GM18870 (cell line): ENCODE measurements at regions not wholly inside any gene's neighbourhood (a gene's known extent, or its start where the extent isn't known, plus 50 kb on each side); places are given as distances from the start of the nearest gene placed in this dataset.
"Not testable (repeated sequence)": the region's sequence is repeated elsewhere in the genome, so short reads cannot be mapped to it uniquely, and the experiment has no call there.

Source experiments
- ATAC-seq: cut with Tn5 transposase; IDR thresholded peaks from one replicate; pipeline ENCODE4 v1.9.1; 2021; ENCODE audit warnings: moderate library complexity; ENCODE audit not compliant: unreplicated experiment

DNA sequence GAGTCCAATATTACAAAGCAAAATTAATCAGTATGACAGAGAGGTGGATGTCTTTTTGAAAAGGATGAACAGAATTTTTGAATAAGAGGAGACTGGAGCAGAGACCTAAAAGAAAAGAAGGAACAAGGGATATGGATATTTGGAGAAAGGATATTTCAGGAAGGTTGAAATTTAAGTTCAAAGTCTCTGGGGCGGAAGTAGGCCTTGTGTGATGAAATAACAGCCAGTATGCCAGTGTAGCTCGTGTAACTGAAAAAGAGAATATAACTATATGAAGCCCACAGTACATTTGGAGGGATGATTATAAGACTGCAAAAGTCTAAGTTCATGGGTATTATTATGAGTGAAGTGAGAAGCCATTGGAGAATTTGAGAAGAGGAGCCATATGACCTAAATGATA is 766.7 kb downstream of the GBE1 start:
- ATAC-seq, result no peak

DNA sequence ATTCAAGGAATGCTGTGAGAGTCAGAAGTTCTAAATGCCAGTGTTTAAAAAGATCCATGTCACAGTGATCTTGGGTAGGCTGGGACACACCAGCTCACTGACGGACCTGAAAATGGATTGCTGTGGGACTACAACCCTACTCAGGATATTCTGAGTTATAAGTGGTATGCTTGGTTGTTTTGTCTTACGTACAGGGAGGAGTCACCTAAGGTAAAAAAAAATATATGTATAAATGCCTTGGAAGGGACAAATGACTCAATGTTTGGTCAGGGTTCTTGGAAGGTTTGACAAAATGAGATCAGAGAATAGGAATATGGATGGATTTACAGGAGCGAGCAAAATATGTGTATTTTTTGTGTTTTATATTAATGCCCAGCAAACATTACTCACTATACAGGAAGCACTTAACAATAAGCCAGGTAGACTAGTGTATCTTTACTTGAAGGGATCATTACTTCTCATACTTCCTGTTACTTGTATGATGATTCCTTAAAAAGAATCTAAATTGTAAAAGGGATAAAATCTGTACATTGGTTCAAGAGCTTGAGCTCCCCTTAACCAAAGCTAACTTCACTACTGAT is 767.3 kb downstream of the GBE1 start:
- ATAC-seq, result no peak

DNA sequence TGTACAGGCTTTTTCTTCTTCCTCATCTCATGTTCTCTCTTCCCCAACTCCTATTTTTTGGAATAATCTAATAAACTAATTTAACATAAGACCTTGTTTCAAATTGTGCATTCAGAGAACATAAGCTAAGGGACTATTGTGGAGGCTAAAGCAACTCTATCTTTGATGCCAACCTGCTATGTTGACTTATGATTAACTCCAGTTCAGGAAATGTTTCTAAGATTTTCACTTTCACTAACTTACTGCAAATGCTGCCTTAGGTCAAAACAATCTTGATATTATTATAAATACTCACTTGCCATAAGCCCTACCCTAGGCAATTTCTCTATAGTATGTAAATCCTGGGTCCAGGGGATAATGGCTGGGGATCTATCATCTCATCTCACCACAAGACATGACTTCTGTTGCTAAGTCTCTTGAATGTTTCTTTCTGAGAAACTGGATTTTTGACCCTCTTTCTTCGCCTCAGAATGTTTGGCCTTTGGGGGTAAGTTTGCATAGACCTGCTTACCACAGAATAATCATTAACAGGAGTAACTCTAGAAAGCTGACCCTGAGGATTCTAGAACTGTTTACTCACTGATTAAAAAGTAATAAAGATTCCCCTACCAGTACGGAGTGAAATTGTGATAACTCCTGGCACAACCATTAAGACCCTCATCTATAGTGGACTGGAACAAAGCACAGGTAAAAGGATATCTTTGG is 768.1 kb downstream of the GBE1 start:
- peak; percentile 76 for ATAC-seq

DNA sequence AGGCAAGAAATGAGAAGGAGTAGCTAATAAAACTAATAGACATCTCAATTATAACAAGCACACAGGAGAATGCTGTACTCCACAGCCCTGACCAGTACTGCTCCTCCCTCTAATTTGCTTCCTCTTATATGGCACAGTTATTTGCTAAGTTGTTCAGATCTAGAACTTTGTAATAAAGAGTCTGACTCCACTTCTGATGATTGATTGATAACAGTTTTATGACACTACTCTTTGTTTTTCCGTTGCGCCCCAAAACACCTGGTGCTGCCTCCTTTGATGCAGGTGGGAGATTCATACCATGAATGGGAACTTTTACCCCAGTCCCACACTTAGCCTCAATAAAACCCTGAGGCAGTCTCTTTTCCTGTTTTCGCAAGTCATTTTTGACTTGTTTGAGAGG is 777.7 kb downstream of the GBE1 start:
- ATAC-seq, result no peak

DNA sequence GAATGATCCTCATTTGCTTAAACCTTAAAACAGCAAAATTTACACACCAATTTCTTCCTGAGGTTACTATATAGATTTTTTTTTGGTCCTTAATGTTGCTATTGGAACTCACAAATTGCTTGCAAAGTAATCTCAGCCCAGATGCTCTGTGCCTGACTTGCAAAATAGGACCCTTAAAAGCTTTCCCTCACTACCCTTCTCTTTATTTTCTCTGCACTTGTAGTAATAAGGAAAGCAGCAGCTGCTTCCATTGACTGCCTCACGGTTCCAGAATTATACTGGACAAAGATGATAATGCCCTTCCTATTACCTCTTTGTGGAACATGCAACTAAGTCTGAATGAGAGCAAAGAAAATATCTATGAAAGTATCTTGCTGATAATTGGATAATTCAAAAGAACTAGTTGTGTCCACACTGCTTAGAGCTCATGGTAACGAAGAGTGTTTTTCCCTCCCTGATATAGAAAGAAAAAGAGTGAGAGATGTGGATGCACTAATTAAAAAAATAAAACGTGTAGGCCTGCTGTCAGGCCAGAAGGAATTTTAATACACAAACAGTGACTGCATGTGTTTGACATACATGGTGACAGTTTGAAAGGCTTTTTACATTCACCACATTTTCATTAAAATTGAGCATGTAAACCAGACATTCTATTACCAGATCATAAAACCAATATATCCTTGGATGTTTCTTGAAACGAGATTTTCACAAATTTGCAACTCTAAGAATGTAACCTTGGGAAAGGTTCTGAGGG is 783.1 kb downstream of the GBE1 start:
- no peak for ATAC-seq

DNA sequence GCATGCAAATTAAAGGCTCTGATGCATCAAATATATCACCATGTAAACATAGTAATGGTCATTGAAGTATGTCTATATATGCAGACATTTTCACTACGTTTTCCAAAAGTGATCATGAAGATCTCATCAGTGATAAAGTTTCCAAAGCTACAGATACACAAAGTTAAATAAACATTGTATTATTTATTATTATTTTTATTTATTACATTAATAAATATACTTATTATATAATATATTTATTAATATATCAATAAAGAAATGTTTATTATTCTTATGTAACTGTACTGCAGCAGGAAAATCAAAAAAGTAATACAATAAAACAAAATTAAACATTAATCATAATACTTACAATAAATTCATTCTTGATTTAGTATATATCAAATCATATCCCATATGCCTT is 791.2 kb downstream of the GBE1 start:
- no peak for ATAC-seq

- no peak for ATAC-seq
Measured at GRCh38 chr3:80929576-80929975, 831.9 kb downstream of the GBE1 start.

GRCh38 chr3:80914854-80915253 is 846.6 kb downstream of the GBE1 start:
- no peak for ATAC-seq

- ATAC-seq, result no peak
Measured at GRCh38 chr3:80898211-80898610, 863.2 kb downstream of the GBE1 start.

GRCh38 chr3:80897005-80897404 is 864.4 kb downstream of the GBE1 start:
- ATAC-seq, result not testable (repeated sequence)

GRCh38 chr3:80890571-80890970 is 870.9 kb downstream of the GBE1 start:
- ATAC-seq, result no peak

DNA sequence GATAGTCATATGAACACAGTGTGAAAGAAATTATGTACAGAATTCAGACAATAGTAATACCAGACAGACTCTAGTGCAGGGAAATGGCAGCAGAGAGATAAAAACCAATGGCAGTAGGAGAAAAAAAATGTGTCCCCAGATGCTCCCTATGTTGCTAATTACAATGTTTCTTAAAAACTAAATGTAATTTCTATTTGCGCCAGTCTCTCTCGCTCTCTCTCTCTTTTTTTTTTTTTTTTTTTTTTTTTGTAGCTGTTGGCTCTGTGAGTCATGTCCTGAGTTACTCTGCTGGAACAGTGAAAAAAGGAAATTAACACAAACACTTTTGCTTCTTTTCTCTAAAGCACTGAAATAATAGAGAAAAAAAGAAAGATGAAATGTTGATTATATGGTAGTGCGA is 871.9 kb downstream of the GBE1 start:
- no peak for ATAC-seq

- no peak for ATAC-seq
Measured at GRCh38 chr3:80870476-80871041, 890.9 kb downstream of the GBE1 start.

DNA sequence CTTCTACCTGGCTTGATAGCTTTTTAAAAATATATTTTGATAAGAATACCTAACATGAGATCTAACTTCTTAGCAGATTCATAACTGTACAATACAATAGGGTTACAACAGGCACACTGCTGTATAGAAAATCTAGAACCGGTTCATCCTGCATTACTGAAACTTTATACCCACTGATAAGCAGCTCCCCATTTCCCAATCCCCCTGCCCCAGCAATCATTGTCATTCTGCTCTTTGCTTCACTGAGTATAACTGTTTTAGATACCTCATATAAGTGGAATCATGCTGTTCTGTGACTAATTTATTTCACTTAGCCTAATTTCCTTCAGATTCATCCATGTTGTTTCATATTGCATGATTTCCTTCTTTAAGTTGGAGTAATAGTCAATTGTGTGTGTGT is 906.0 kb downstream of the GBE1 start:
- ATAC-seq, result no peak

GRCh38 chr3:80836395-80836794 is 925.0 kb downstream of the GBE1 start:
- no peak for ATAC-seq

- no peak for ATAC-seq
Measured at GRCh38 chr3:80807577-80807976, 953.9 kb downstream of the GBE1 start.

DNA sequence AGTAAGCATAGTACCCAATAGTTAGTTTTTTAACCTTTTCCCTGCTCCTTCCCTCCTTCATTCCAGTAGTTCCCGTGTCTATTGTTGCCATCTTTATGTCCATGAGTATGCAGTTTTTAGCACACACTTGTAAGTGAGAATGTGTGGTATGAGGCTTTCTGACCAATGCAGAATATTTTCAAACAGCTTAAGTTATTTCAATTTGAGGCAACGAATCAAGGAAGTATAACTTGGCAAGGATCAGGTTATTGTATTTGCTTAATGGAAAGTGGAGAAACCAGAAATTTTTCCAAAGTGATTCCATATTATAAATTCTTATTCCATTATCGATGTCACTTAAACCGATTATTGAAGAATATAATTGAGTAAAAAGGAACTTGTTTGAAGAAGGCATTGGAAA is 954.8 kb downstream of the GBE1 start:
- no peak for ATAC-seq

GRCh38 chr3:80788914-80789313 is 972.5 kb downstream of the GBE1 start:
- ATAC-seq, result no peak

DNA sequence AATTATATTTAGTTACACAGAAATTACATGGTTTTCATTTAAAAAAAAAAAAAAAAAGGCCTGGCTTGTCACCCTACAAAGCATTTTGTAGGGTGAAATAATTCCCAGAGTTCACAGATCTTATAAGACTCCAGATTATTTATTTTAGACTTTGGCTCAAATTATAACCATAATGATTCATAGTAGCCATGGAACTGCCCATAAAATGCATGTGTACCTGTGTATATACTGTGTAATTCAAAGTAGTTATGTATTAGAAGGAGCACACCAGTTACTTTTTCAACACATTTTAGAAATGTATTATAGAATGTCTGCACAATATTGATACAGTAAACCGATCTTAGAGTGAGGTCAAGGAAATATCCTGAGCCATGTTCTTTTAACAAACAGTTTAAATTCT is 975.6 kb downstream of the GBE1 start:
- ATAC-seq, result no peak

DNA sequence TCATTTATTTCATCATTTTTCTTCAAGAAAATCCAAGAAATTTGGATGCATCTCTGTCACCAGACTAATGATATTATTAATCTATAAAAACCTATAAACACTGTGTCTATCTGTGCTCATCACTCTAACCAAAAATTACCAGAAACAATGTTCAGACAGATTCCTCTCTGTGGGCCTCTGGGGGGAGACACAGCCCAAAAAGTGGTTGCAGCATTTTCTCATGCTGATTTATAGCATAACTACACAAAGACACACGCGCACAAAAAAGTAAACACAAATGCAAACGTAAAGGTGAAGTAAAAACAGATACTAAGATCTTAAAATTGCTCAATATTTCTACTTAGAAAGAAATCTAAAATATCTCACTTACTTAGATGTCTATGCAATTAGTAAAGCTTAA is 976.0 kb downstream of the GBE1 start:
- no peak for ATAC-seq

GRCh38 chr3:80771085-80771484 is 990.4 kb downstream of the GBE1 start:
- ATAC-seq, result peak; percentile 75
